ENCODE measurements at regions not wholly inside any gene's neighbourhood (a gene's known extent, or its start where the extent isn't known, plus 50 kb on each side); places are given as distances from the start of the nearest gene placed in this dataset.

GRCh38 chr7:22657479-22657878, 69.5 kb upstream of the IL6 start:
- no peak for FAIRE-seq

- no peak for FAIRE-seq
Observed at GRCh38 chr7:22655781-22656180, 71.2 kb upstream of the IL6 start.

GRCh38 chr7:22654831-22655230, 72.2 kb upstream of the IL6 start:
- no peak for FAIRE-seq

GRCh38 chr7:22653951-22654350, 73.0 kb upstream of the IL6 start:
- no peak for FAIRE-seq

- no peak for FAIRE-seq
Observed at GRCh38 chr7:22651534-22652243, 75.3 kb upstream of the IL6 start.

- no peak for FAIRE-seq
Observed at GRCh38 chr7:22651036-22651435, 76.0 kb upstream of the IL6 start.

GRCh38 chr7:22649686-22650085, 77.3 kb upstream of the IL6 start:
- FAIRE-seq, result no peak

- no peak for FAIRE-seq
Observed at GRCh38 chr7:22647451-22648257, 79.3 kb upstream of the IL6 start.

GRCh38 chr7:22645418-22646181, 81.4 kb upstream of the IL6 start:
- no peak for FAIRE-seq

GRCh38 chr7:22642454-22642853, 84.5 kb upstream of the IL6 start:
- FAIRE-seq, result no peak

- no peak for FAIRE-seq
Observed at GRCh38 chr7:22640269-22640668, 86.7 kb upstream of the IL6 start.

- FAIRE-seq, result no peak
Observed at GRCh38 chr7:22639396-22639795, 87.6 kb upstream of the IL6 start.

- no peak for FAIRE-seq
Observed at GRCh38 chr7:22635349-22635748, 91.7 kb upstream of the IL6 start.

- FAIRE-seq, result no peak
Observed at GRCh38 chr7:22633954-22634474, 93.0 kb upstream of the IL6 start.

GRCh38 chr7:22633286-22633953, 93.6 kb upstream of the IL6 start:
- no peak for FAIRE-seq

- FAIRE-seq, result no peak
Observed at GRCh38 chr7:22632674-22633073, 94.3 kb upstream of the IL6 start.

- no peak for FAIRE-seq
Observed at GRCh38 chr7:22631730-22632129, 95.3 kb upstream of the IL6 start.

- no peak for FAIRE-seq
Observed at GRCh38 chr7:22630069-22630468, 96.9 kb upstream of the IL6 start.

GRCh38 chr7:22629056-22629455, 97.9 kb upstream of the IL6 start:
- FAIRE-seq, result no peak

- no peak for FAIRE-seq
Observed at GRCh38 chr7:22628112-22628511, 98.9 kb upstream of the IL6 start.

GRCh38 chr7:22627136-22627535, 99.9 kb upstream of the IL6 start:
- FAIRE-seq, result no peak

GRCh38 chr7:22625251-22625650, 101.7 kb upstream of the IL6 start:
- no peak for FAIRE-seq

GRCh38 chr7:22624781-22625180, 102.2 kb upstream of the IL6 start:
- no peak for FAIRE-seq

Data from A204.1 (cell line).